ENCODE measurements at regions not wholly inside any gene's neighbourhood (a gene's known extent, or its start where the extent isn't known, plus 50 kb on each side); places are given as distances from the start of the nearest gene placed in this dataset.
"Not testable (repeated sequence)": the region's sequence is repeated elsewhere in the genome, so short reads cannot be mapped to it uniquely, and the experiment has no call there.

- no peak for DNase-seq
These were observed 295.2 kb upstream of the CELF2 start for GRCh38 chr10:10722422-10722821.

GRCh38 chr10:10725196-10725595 lies 292.5 kb upstream of the CELF2 start:
- DNase-seq = no peak

- DNase-seq = no peak
These were observed 291.6 kb upstream of the CELF2 start for GRCh38 chr10:10726101-10726500.

GRCh38 chr10:10727411-10727810 lies 290.3 kb upstream of the CELF2 start:
- not testable (repeated sequence) for DNase-seq

GRCh38 chr10:10727812-10728211 lies 289.9 kb upstream of the CELF2 start:
- no peak for DNase-seq

GRCh38 chr10:10730471-10731043 lies 287.1 kb upstream of the CELF2 start:
- DNase-seq = no peak

- DNase-seq = no peak
These were observed 286.3 kb upstream of the CELF2 start for GRCh38 chr10:10731366-10731765.

GRCh38 chr10:10734356-10735064 lies 283.2 kb upstream of the CELF2 start:
- DNase-seq = no peak

- no peak for DNase-seq
These were observed 272.4 kb upstream of the CELF2 start for GRCh38 chr10:10745291-10745690.

- DNase-seq = no peak
These were observed 262.2 kb upstream of the CELF2 start for GRCh38 chr10:10755490-10755889.

GRCh38 chr10:10758306-10758705 lies 259.4 kb upstream of the CELF2 start:
- no peak for DNase-seq

GRCh38 chr10:10759806-10760205 lies 257.9 kb upstream of the CELF2 start:
- DNase-seq = not testable (repeated sequence)

- no peak for DNase-seq
These were observed 252.7 kb upstream of the CELF2 start for GRCh38 chr10:10765017-10765416.

- DNase-seq = no peak
These were observed 245.3 kb upstream of the CELF2 start for GRCh38 chr10:10772411-10772810.

GRCh38 chr10:10772874-10773508 lies 244.7 kb upstream of the CELF2 start:
- DNase-seq = no peak

GRCh38 chr10:10774416-10774815 lies 243.3 kb upstream of the CELF2 start:
- no peak for DNase-seq

GRCh38 chr10:10776363-10776762 lies 241.3 kb upstream of the CELF2 start:
- DNase-seq = no peak

- DNase-seq = no peak
These were observed 240.4 kb upstream of the CELF2 start for GRCh38 chr10:10777279-10777678.

GRCh38 chr10:10777723-10778122 lies 239.9 kb upstream of the CELF2 start:
- DNase-seq = no peak

GRCh38 chr10:10778959-10779358 lies 238.7 kb upstream of the CELF2 start:
- no peak for DNase-seq

- no peak for DNase-seq
These were observed 238.2 kb upstream of the CELF2 start for GRCh38 chr10:10779511-10779910.

GRCh38 chr10:10780746-10781145 lies 236.9 kb upstream of the CELF2 start:
- no peak for DNase-seq

GRCh38 chr10:10782603-10783002 lies 235.1 kb upstream of the CELF2 start:
- no peak for DNase-seq

GRCh38 chr10:10785627-10786026 lies 232.0 kb upstream of the CELF2 start:
- DNase-seq = no peak

Data from COR-L47 (cell line).